ENCODE measurements at regions not wholly inside any gene's neighbourhood (a gene's known extent, or its start where the extent isn't known, plus 50 kb on each side); places are given as distances from the start of the nearest gene placed in this dataset.

DNA sequence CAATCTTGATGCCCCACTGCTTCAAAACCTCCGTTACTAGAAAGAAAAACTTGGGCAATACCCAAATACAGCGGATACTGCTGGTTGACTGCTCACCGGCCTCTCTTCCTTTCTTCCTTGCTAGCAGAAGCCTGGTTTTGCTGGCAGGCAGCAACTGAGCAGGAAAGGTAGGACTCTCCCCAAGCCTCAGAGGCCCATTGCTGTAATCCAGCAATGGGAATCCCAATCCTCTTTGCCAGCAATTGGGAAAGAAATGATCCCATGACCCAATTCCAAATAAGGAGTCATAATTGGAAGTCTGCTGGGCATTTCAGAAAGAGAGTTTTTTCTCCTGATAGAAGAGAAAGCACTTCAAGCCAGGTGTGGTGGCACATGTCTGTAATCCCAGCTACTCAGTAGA is 394.5 kb downstream of the BCOR start:
- no peaks in the 10 kb centered on the region for H3K79me2 ChIP-seq (ENCODE audit: low read length)
- H2AFZ ChIP-seq (ENCODE audit: low read depth, low read length), result no peak overlapping the region
- H3K27ac ChIP-seq (ENCODE audit: low read length), result no peak overlapping the region
- no peak overlapping the region for H3K9ac ChIP-seq (ENCODE audit: low read length)
- TF ChIP-seq EZH2phosphoT487 (IDR thresholded peaks at IDR 0.05; ENCODE audit: low read depth), result no peak
- TF ChIP-seq, protein P1, sequence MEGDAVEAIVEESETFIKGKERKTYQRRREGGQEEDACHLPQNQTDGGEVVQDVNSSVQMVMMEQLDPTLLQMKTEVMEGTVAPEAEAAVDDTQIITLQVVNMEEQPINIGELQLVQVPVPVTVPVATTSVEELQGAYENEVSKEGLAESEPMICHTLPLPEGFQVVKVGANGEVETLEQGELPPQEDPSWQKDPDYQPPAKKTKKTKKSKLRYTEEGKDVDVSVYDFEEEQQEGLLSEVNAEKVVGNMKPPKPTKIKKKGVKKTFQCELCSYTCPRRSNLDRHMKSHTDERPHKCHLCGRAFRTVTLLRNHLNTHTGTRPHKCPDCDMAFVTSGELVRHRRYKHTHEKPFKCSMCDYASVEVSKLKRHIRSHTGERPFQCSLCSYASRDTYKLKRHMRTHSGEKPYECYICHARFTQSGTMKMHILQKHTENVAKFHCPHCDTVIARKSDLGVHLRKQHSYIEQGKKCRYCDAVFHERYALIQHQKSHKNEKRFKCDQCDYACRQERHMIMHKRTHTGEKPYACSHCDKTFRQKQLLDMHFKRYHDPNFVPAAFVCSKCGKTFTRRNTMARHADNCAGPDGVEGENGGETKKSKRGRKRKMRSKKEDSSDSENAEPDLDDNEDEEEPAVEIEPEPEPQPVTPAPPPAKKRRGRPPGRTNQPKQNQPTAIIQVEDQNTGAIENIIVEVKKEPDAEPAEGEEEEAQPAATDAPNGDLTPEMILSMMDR (IDR thresholded peaks at IDR 0.05; ENCODE audit: low read depth, low read length), result no peak
- H3K4me1 ChIP-seq (ENCODE audit: low read length), result no peaks in the 10 kb centered on the region
- H3K27me3 ChIP-seq (ENCODE audit: low read depth, low read length), result no peaks in the 10 kb centered on the region
- H4K20me1 ChIP-seq (ENCODE audit: insufficient read depth, low read length), result no peaks in the 10 kb centered on the region
- no peaks in the 10 kb centered on the region for H3K36me3 ChIP-seq (replicated peaks; ENCODE audit: low read depth, low read length)
- no peaks in the 10 kb centered on the region for H3K9me3 ChIP-seq (ENCODE audit: insufficient read depth, low read length)
- no peak overlapping the region for H3K4me3 ChIP-seq (ENCODE audit: low read length)
- H3K4me2 ChIP-seq (ENCODE audit: low read length), result no peak overlapping the region

DNA sequence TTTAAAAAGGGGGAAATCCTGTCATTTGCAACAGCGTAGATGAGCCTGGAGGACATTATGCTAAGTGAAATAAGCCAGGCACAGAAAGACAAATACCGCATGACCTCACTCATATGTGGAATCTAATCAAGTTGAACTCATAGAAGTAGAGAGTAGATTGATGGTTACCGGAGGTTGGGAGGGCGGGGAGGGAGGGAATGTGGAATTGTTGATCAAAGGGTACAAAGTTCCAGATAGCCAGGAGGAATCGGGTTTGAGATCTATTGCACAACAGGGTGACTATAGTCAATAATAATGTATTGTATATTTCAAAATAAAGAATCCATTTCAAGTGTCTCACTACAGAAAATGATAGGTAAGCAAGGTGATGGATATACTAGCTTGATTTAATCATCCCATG is 393.2 kb downstream of the BCOR start:
- Histone ChIP-seq H3K27me3 (ENCODE audit: low read depth, low read length) (no peaks in the 10 kb centered on the region; the same call in 1 of the 2 replicates), H3K27ac (ENCODE audit: low read length) (no peak overlapping the region), H3K4me2 (ENCODE audit: low read length) (no peak overlapping the region), H3K4me3 (ENCODE audit: low read length) (no peak overlapping the region), H2AFZ (ENCODE audit: low read depth, low read length) (no peak overlapping the region), H3K79me2 (ENCODE audit: low read length) (no peaks in the 10 kb centered on the region), H3K36me3 (replicated peaks; ENCODE audit: low read depth, low read length) (no peaks in the 10 kb centered on the region), H3K4me1 (ENCODE audit: low read length) (no peaks in the 10 kb centered on the region), H3K9ac (ENCODE audit: low read length) (no peak overlapping the region), H4K20me1 (ENCODE audit: insufficient read depth, low read length) (no peaks in the 10 kb centered on the region), H3K9me3 (ENCODE audit: insufficient read depth, low read length) (no peaks in the 10 kb centered on the region)
- TF ChIP-seq, protein P1 (IDR thresholded peaks at IDR 0.05; ENCODE audit: low read depth, low read length), result no peak
- no peak for TF ChIP-seq EZH2phosphoT487 (IDR thresholded peaks at IDR 0.05; ENCODE audit: low read depth)

DNA sequence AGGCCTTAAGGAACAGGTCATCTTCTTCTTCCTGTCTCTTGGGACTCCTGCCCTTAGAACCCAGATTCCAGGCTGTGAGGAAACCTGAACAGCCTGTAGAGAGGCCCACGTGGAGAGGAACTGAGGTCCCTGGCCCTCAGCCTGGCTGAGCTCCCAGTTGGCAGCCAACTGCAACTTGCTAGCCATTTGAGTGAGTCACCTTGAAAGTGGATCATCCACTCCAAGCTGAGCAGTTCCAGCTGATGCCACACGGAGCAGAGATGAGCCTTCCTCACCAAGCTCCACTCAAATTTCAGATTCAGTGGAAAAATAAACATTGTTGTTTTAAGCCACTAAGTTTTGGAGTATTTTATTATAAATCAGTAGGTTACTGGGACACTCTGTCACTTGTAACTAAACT is 392.5 kb downstream of the BCOR start:
- H3K9me3 ChIP-seq (ENCODE audit: insufficient read depth, low read length), result no peaks in the 10 kb centered on the region
- no peak overlapping the region for H3K4me3 ChIP-seq (ENCODE audit: low read length)
- H3K79me2 ChIP-seq (ENCODE audit: low read length), result no peaks in the 10 kb centered on the region
- TF ChIP-seq, protein P1 (IDR thresholded peaks at IDR 0.05; ENCODE audit: low read depth, low read length), result no peak
- TF ChIP-seq EZH2phosphoT487 (IDR thresholded peaks at IDR 0.05; ENCODE audit: low read depth), result no peak
- H3K4me1 ChIP-seq (ENCODE audit: low read length), result no peaks in the 10 kb centered on the region
- no peak overlapping the region for H3K27ac ChIP-seq (ENCODE audit: low read length)
- no peaks in the 10 kb centered on the region; the same call in 1 of the 2 replicates for H3K27me3 ChIP-seq (ENCODE audit: low read depth, low read length)
- no peak overlapping the region for H3K4me2 ChIP-seq (ENCODE audit: low read length)
- no peak overlapping the region for H3K9ac ChIP-seq (ENCODE audit: low read length)
- H2AFZ ChIP-seq (ENCODE audit: low read depth, low read length), result no peak overlapping the region
- H3K36me3 ChIP-seq (replicated peaks; ENCODE audit: low read depth, low read length), result no peaks in the 10 kb centered on the region
- H4K20me1 ChIP-seq (ENCODE audit: insufficient read depth, low read length), result no peaks in the 10 kb centered on the region

GRCh38 chrX:39709364-39709763 is 388.4 kb downstream of the BCOR start:
- Histone ChIP-seq H2AFZ (ENCODE audit: low read depth, low read length) (no peak overlapping the region), H3K27ac (ENCODE audit: low read length) (no peak overlapping the region), H4K20me1 (ENCODE audit: insufficient read depth, low read length) (no peaks in the 10 kb centered on the region), H3K4me3 (ENCODE audit: low read length) (no peak overlapping the region), H3K4me2 (ENCODE audit: low read length) (no peak overlapping the region), H3K79me2 (ENCODE audit: low read length) (no peaks in the 10 kb centered on the region), H3K4me1 (ENCODE audit: low read length) (no peaks in the 10 kb centered on the region), H3K9ac (ENCODE audit: low read length) (no peak overlapping the region), H3K9me3 (ENCODE audit: insufficient read depth, low read length) (no peaks in the 10 kb centered on the region), H3K36me3 (replicated peaks; ENCODE audit: low read depth, low read length) (no peaks in the 10 kb centered on the region), H3K27me3 (ENCODE audit: low read depth, low read length) (no peaks in the 10 kb centered on the region; the same call in none of the 2 replicates)
- TF ChIP-seq, protein P1 (IDR thresholded peaks at IDR 0.05; ENCODE audit: low read depth, low read length), result no peak
- TF ChIP-seq EZH2phosphoT487 (IDR thresholded peaks at IDR 0.05; ENCODE audit: low read depth), result no peak

All from OCI-LY3 (cell line).